Ishikawa (cell line): ENCODE measurements at regions not wholly inside any gene's neighbourhood (a gene's known extent, or its start where the extent isn't known, plus 50 kb on each side); places are given as distances from the start of the nearest gene placed in this dataset.

Experiments
- CEBPB ChIP-seq: IDR thresholded peaks from 2 replicates; pipeline ENCODE4 v1.6.1; 2012
- CREB1 ChIP-seq: IDR thresholded peaks from 2 replicates; pipeline ENCODE4 v1.6.1; 2012; ENCODE audit warnings: low read depth
- EGR1 ChIP-seq: IDR thresholded peaks from 2 replicates; pipeline ENCODE4 v1.6.1; 2012
- EP300 ChIP-seq: IDR thresholded peaks from 2 replicates; pipeline ENCODE4 v1.6.1; 2012; ENCODE audit warnings: borderline replicate concordance
- FOXM1 ChIP-seq: IDR thresholded peaks from 2 replicates; pipeline ENCODE4 v1.6.1; 2012; ENCODE audit warnings: low read depth, borderline replicate concordance
- MAX ChIP-seq: IDR thresholded peaks from 2 replicates; pipeline ENCODE4 v1.6.1; 2012
- NFIC ChIP-seq: IDR thresholded peaks from 2 replicates; pipeline ENCODE4 v1.6.1; 2012
- RAD21 ChIP-seq: IDR thresholded peaks from 2 replicates; pipeline ENCODE4 v1.6.1; 2012; ENCODE audit warnings: low read depth
- REST ChIP-seq: IDR thresholded peaks from 2 replicates; pipeline ENCODE4 v1.6.1; 2012; ENCODE audit warnings: low read depth, mild to moderate bottlenecking
- TAF1 ChIP-seq: IDR thresholded peaks from 2 replicates; pipeline ENCODE4 v1.6.1; 2012; ENCODE audit warnings: low read depth, mild to moderate bottlenecking
- TCF12 ChIP-seq: IDR thresholded peaks from 2 replicates; pipeline ENCODE4 v1.6.1; 2012; ENCODE audit warnings: low read depth
- TEAD4 ChIP-seq: IDR thresholded peaks from 2 replicates; pipeline ENCODE4 v1.6.1; 2012
- USF1 ChIP-seq: IDR thresholded peaks from 2 replicates; pipeline ENCODE4 v1.6.1; 2012
- YY1 ChIP-seq: IDR thresholded peaks from 2 replicates; pipeline ENCODE4 v1.6.1; 2012; ENCODE audit warnings: low read depth
- ZBTB7A ChIP-seq: IDR thresholded peaks from 2 replicates; pipeline ENCODE4 v1.6.1; 2012; ENCODE audit warnings: low read depth

- TF ChIP-seq YY1 = no peak
- no peak for TF ChIP-seq NFIC
- no peak for TF ChIP-seq CREB1
- TF ChIP-seq ZBTB7A = no peak
- TF ChIP-seq USF1 = no peak
- no peak for TF ChIP-seq TCF12
- TF ChIP-seq TAF1 = no peak
These were observed 1699.8 kb upstream of the IGFBP7 start for GRCh38 chr4:58809948-58810347.

- TF ChIP-seq CEBPB (no peak), USF1 (no peak), ZBTB7A (no peak), RAD21 (no peak), TEAD4 (no peak)
These were observed 1699.2 kb upstream of the IGFBP7 start for GRCh38 chr4:58809366-58809765.

- no peak for TF ChIP-seq TAF1
- TF ChIP-seq EP300 = no peak
- no peak for TF ChIP-seq TCF12
- TF ChIP-seq CREB1 = no peak
- no peak for TF ChIP-seq YY1
- no peak for TF ChIP-seq ZBTB7A
- no peak for TF ChIP-seq CEBPB
- TF ChIP-seq MAX = no peak
- no peak for TF ChIP-seq TEAD4
These were observed 1698.6 kb upstream of the IGFBP7 start for GRCh38 chr4:58808817-58809216.

GRCh38 chr4:58807843-58808615 is 1697.8 kb upstream of the IGFBP7 start:
- no peak for TF ChIP-seq RAD21
- no peak for TF ChIP-seq CEBPB
- no peak for TF ChIP-seq TEAD4
- TF ChIP-seq FOXM1 = no peak
- no peak for TF ChIP-seq REST
- no peak for TF ChIP-seq MAX
- no peak for TF ChIP-seq TCF12
- TF ChIP-seq YY1 = no peak
- no peak for TF ChIP-seq TAF1
- no peak for TF ChIP-seq NFIC
- TF ChIP-seq ZBTB7A = no peak
- TF ChIP-seq USF1 = no peak
- TF ChIP-seq EP300 = no peak
- no peak for TF ChIP-seq CREB1
- no peak for TF ChIP-seq EGR1

- TF ChIP-seq CREB1 = no peak
- TF ChIP-seq YY1 = no peak
- no peak for TF ChIP-seq MAX
- TF ChIP-seq EGR1 = no peak
- TF ChIP-seq ZBTB7A = no peak
- TF ChIP-seq RAD21 = no peak
- no peak for TF ChIP-seq EP300
- TF ChIP-seq TAF1 = no peak
- TF ChIP-seq FOXM1 = no peak
- no peak for TF ChIP-seq TCF12
These were observed 1666.4 kb upstream of the IGFBP7 start for GRCh38 chr4:58776627-58777026.

GRCh38 chr4:58767598-58767997 is 1657.4 kb upstream of the IGFBP7 start:
- TF ChIP-seq NFIC (no peak), EGR1 (no peak), MAX (no peak), TCF12 (no peak), TEAD4 (no peak), FOXM1 (no peak), REST (no peak), RAD21 (no peak), USF1 (no peak), EP300 (no peak), TAF1 (no peak), CREB1 (no peak), YY1 (no peak), CEBPB (no peak), ZBTB7A (no peak)
